ENCODE measurements at regions not wholly inside any gene's neighbourhood (a gene's known extent, or its start where the extent isn't known, plus 50 kb on each side); places are given as distances from the start of the nearest gene placed in this dataset.

GRCh38 chr22:49488943-49489342 is 338.7 kb downstream of the BRD1 start:
- no peaks in the 10 kb centered on the region for H3K9me3 ChIP-seq (ENCODE audit: control insufficient read depth, insufficient read depth, low read length)
- TF ChIP-seq CTCF (IDR thresholded peaks at IDR 0.05; ENCODE audit: low read depth, low read length, poor library complexity, severe bottlenecking) (no peak), EZH2phosphoT487 (IDR thresholded peaks at IDR 0.05; ENCODE audit: borderline replicate concordance, low read length) (no peak)
- no peak overlapping the region for H3K4me3 ChIP-seq (ENCODE audit: low read length)
- no peak overlapping the region for H3K27ac ChIP-seq (ENCODE audit: low read depth, low read length)
- H3K79me2 ChIP-seq (ENCODE audit: control insufficient read depth, low read length): no peaks in the 10 kb centered on the region
- no peak overlapping the region for H3K4me2 ChIP-seq (ENCODE audit: low read length)
- no peaks in the 10 kb centered on the region for H3K27me3 ChIP-seq (ENCODE audit: control insufficient read depth, low read length)
- H3K36me3 ChIP-seq (ENCODE audit: control insufficient read depth, low read length): no peaks in the 10 kb centered on the region
- no peaks in the 10 kb centered on the region for H3K9me2 ChIP-seq (replicated peaks; ENCODE audit: control insufficient read depth, low read length)
- no peaks in the 10 kb centered on the region for H3K4me1 ChIP-seq (ENCODE audit: control insufficient read depth, low read length)
- no peaks in the 10 kb centered on the region for H3F3A ChIP-seq (ENCODE audit: control insufficient read depth, insufficient read depth)
- no peaks in the 10 kb centered on the region for H4K20me1 ChIP-seq (ENCODE audit: control insufficient read depth, insufficient read depth, low read depth, low read length)

- Histone ChIP-seq H3K4me2 (ENCODE audit: low read length) (no peak overlapping the region), H3K4me3 (ENCODE audit: low read length) (no peak overlapping the region), H3K27ac (ENCODE audit: low read depth, low read length) (no peak overlapping the region), H3F3A (ENCODE audit: control insufficient read depth, insufficient read depth) (no peaks in the 10 kb centered on the region), H3K79me2 (ENCODE audit: control insufficient read depth, low read length) (no peaks in the 10 kb centered on the region), H3K4me1 (ENCODE audit: control insufficient read depth, low read length) (no peaks in the 10 kb centered on the region), H4K20me1 (ENCODE audit: control insufficient read depth, insufficient read depth, low read depth, low read length) (no peaks in the 10 kb centered on the region), H3K9me3 (ENCODE audit: control insufficient read depth, insufficient read depth, low read length) (no peaks in the 10 kb centered on the region), H3K36me3 (ENCODE audit: control insufficient read depth, low read length) (no peaks in the 10 kb centered on the region), H3K9me2 (replicated peaks; ENCODE audit: control insufficient read depth, low read length) (no peaks in the 10 kb centered on the region), H3K27me3 (ENCODE audit: control insufficient read depth, low read length) (no peaks in the 10 kb centered on the region)
- TF ChIP-seq EZH2phosphoT487 (IDR thresholded peaks at IDR 0.05; ENCODE audit: borderline replicate concordance, low read length) (no peak), CTCF (IDR thresholded peaks at IDR 0.05; ENCODE audit: low read depth, low read length, poor library complexity, severe bottlenecking) (no peak)
These were observed 339.7 kb downstream of the BRD1 start for GRCh38 chr22:49487950-49488349.

GRCh38 chr22:49486225-49486624 is 341.4 kb downstream of the BRD1 start:
- no peak overlapping the region for H3K4me2 ChIP-seq (ENCODE audit: low read length)
- H3F3A ChIP-seq (ENCODE audit: control insufficient read depth, insufficient read depth): no peaks in the 10 kb centered on the region
- H3K36me3 ChIP-seq (ENCODE audit: control insufficient read depth, low read length): no peaks in the 10 kb centered on the region
- TF ChIP-seq CTCF (IDR thresholded peaks at IDR 0.05; ENCODE audit: low read depth, low read length, poor library complexity, severe bottlenecking) (no peak), EZH2phosphoT487 (IDR thresholded peaks at IDR 0.05; ENCODE audit: borderline replicate concordance, low read length) (no peak)
- no peaks in the 10 kb centered on the region for H3K79me2 ChIP-seq (ENCODE audit: control insufficient read depth, low read length)
- H3K27me3 ChIP-seq (ENCODE audit: control insufficient read depth, low read length): no peaks in the 10 kb centered on the region
- no peaks in the 10 kb centered on the region for H3K9me3 ChIP-seq (ENCODE audit: control insufficient read depth, insufficient read depth, low read length)
- H3K4me3 ChIP-seq (ENCODE audit: low read length): no peak overlapping the region
- no peak overlapping the region for H3K27ac ChIP-seq (ENCODE audit: low read depth, low read length)
- no peaks in the 10 kb centered on the region for H4K20me1 ChIP-seq (ENCODE audit: control insufficient read depth, insufficient read depth, low read depth, low read length)
- no peaks in the 10 kb centered on the region for H3K4me1 ChIP-seq (ENCODE audit: control insufficient read depth, low read length)
- no peaks in the 10 kb centered on the region for H3K9me2 ChIP-seq (replicated peaks; ENCODE audit: control insufficient read depth, low read length)

GRCh38 chr22:49483946-49484345 is 343.7 kb downstream of the BRD1 start:
- TF ChIP-seq EZH2phosphoT487 (IDR thresholded peaks at IDR 0.05; ENCODE audit: borderline replicate concordance, low read length) (no peak), CTCF (IDR thresholded peaks at IDR 0.05; ENCODE audit: low read depth, low read length, poor library complexity, severe bottlenecking) (no peak)
- H3K36me3 ChIP-seq (ENCODE audit: control insufficient read depth, low read length): no peaks in the 10 kb centered on the region
- no peaks in the 10 kb centered on the region for H3K79me2 ChIP-seq (ENCODE audit: control insufficient read depth, low read length)
- H3K27ac ChIP-seq (ENCODE audit: low read depth, low read length): no peak overlapping the region
- H3K4me1 ChIP-seq (ENCODE audit: control insufficient read depth, low read length): no peaks in the 10 kb centered on the region
- no peak overlapping the region for H3K4me3 ChIP-seq (ENCODE audit: low read length)
- no peak overlapping the region for H3K4me2 ChIP-seq (ENCODE audit: low read length)
- no peaks in the 10 kb centered on the region for H3K27me3 ChIP-seq (ENCODE audit: control insufficient read depth, low read length)
- no peaks in the 10 kb centered on the region for H3K9me3 ChIP-seq (ENCODE audit: control insufficient read depth, insufficient read depth, low read length)
- 0 out of 2 replicates have a peak, but pooled peaks cover 2% of the 10 kb centered on the region for H3F3A ChIP-seq (ENCODE audit: control insufficient read depth, insufficient read depth)
- no peaks in the 10 kb centered on the region for H3K9me2 ChIP-seq (replicated peaks; ENCODE audit: control insufficient read depth, low read length)
- no peaks in the 10 kb centered on the region for H4K20me1 ChIP-seq (ENCODE audit: control insufficient read depth, insufficient read depth, low read depth, low read length)
